ENCODE measurements at regions not wholly inside any gene's neighbourhood (a gene's known extent, or its start where the extent isn't known, plus 50 kb on each side); places are given as distances from the start of the nearest gene placed in this dataset.

GRCh38 chr16:65948361-65948760 is 418.1 kb upstream of the CDH5 start:
- no peak for DNase-seq (ENCODE audit: low spot score)
- no peaks in the 10 kb centered on the region for H3K27me3 ChIP-seq (ENCODE audit: insufficient read depth, poor library complexity, severe bottlenecking)
- no peak overlapping the region for H3K27ac ChIP-seq (ENCODE audit: poor library complexity, severe bottlenecking)
- no peaks in the 10 kb centered on the region for H3K4me1 ChIP-seq (ENCODE audit: insufficient read depth, poor library complexity, severe bottlenecking)
- no peak overlapping the region for H3K4me3 ChIP-seq (ENCODE audit: severe bottlenecking)
- ATAC-seq (ENCODE audit: low read depth): no peak
- no peak for TF ChIP-seq CTCF (IDR thresholded peaks at IDR 0.05; ENCODE audit: poor library complexity, severe bottlenecking)
- H3K9me3 ChIP-seq (ENCODE audit: severe bottlenecking): no peaks in the 10 kb centered on the region
- no peaks in the 10 kb centered on the region for H3K36me3 ChIP-seq (ENCODE audit: low read depth)

GRCh38 chr16:65947951-65948350 is 418.5 kb upstream of the CDH5 start:
- no peaks in the 10 kb centered on the region for H3K27me3 ChIP-seq (ENCODE audit: insufficient read depth, poor library complexity, severe bottlenecking)
- no peak for TF ChIP-seq CTCF (IDR thresholded peaks at IDR 0.05; ENCODE audit: poor library complexity, severe bottlenecking)
- no peaks in the 10 kb centered on the region for H3K36me3 ChIP-seq (ENCODE audit: low read depth)
- no peak for DNase-seq (ENCODE audit: low spot score)
- H3K9me3 ChIP-seq (ENCODE audit: severe bottlenecking): no peaks in the 10 kb centered on the region
- no peak for ATAC-seq (ENCODE audit: low read depth)
- H3K4me3 ChIP-seq (ENCODE audit: severe bottlenecking): no peak overlapping the region
- no peak overlapping the region for H3K27ac ChIP-seq (ENCODE audit: poor library complexity, severe bottlenecking)
- no peaks in the 10 kb centered on the region for H3K4me1 ChIP-seq (ENCODE audit: insufficient read depth, poor library complexity, severe bottlenecking)

- H3K9me3 ChIP-seq (ENCODE audit: severe bottlenecking): no peaks in the 10 kb centered on the region
- no peak for ATAC-seq (ENCODE audit: low read depth)
- DNase-seq (ENCODE audit: low spot score): no peak
- no peak for TF ChIP-seq CTCF (IDR thresholded peaks at IDR 0.05; ENCODE audit: poor library complexity, severe bottlenecking)
- no peaks in the 10 kb centered on the region for H3K4me1 ChIP-seq (ENCODE audit: insufficient read depth, poor library complexity, severe bottlenecking)
- no peaks in the 10 kb centered on the region for H3K36me3 ChIP-seq (ENCODE audit: low read depth)
- H3K4me3 ChIP-seq (ENCODE audit: severe bottlenecking): no peak overlapping the region
- no peaks in the 10 kb centered on the region for H3K27me3 ChIP-seq (ENCODE audit: insufficient read depth, poor library complexity, severe bottlenecking)
- H3K27ac ChIP-seq (ENCODE audit: poor library complexity, severe bottlenecking): no peak overlapping the region
These were observed 421.0 kb upstream of the CDH5 start for GRCh38 chr16:65945493-65945892.

- Histone ChIP-seq H3K9me3 (ENCODE audit: severe bottlenecking) (no peaks in the 10 kb centered on the region), H3K4me1 (ENCODE audit: insufficient read depth, poor library complexity, severe bottlenecking) (no peaks in the 10 kb centered on the region), H3K36me3 (ENCODE audit: low read depth) (no peaks in the 10 kb centered on the region), H3K4me3 (ENCODE audit: severe bottlenecking) (no peak overlapping the region), H3K27me3 (ENCODE audit: insufficient read depth, poor library complexity, severe bottlenecking) (no peaks in the 10 kb centered on the region), H3K27ac (ENCODE audit: poor library complexity, severe bottlenecking) (no peak overlapping the region)
- ATAC-seq (ENCODE audit: low read depth) (no peak), DNase-seq (ENCODE audit: low spot score) (no peak)
- no peak for TF ChIP-seq CTCF (IDR thresholded peaks at IDR 0.05; ENCODE audit: poor library complexity, severe bottlenecking)
These were observed 422.1 kb upstream of the CDH5 start for GRCh38 chr16:65944361-65944760.

GRCh38 chr16:65940711-65941110 is 425.8 kb upstream of the CDH5 start:
- H3K9me3 ChIP-seq (ENCODE audit: severe bottlenecking): no peaks in the 10 kb centered on the region
- H3K4me3 ChIP-seq (ENCODE audit: severe bottlenecking): no peak overlapping the region
- no peaks in the 10 kb centered on the region for H3K36me3 ChIP-seq (ENCODE audit: low read depth)
- no peak for TF ChIP-seq CTCF (IDR thresholded peaks at IDR 0.05; ENCODE audit: poor library complexity, severe bottlenecking)
- H3K4me1 ChIP-seq (ENCODE audit: insufficient read depth, poor library complexity, severe bottlenecking): no peaks in the 10 kb centered on the region
- H3K27me3 ChIP-seq (ENCODE audit: insufficient read depth, poor library complexity, severe bottlenecking): no peaks in the 10 kb centered on the region
- no peak for ATAC-seq (ENCODE audit: low read depth)
- DNase-seq (ENCODE audit: low spot score): no peak
- H3K27ac ChIP-seq (ENCODE audit: poor library complexity, severe bottlenecking): no peak overlapping the region
